ENCODE measurements at regions not wholly inside any gene's neighbourhood (a gene's known extent, or its start where the extent isn't known, plus 50 kb on each side); places are given as distances from the start of the nearest gene placed in this dataset.

DNA sequence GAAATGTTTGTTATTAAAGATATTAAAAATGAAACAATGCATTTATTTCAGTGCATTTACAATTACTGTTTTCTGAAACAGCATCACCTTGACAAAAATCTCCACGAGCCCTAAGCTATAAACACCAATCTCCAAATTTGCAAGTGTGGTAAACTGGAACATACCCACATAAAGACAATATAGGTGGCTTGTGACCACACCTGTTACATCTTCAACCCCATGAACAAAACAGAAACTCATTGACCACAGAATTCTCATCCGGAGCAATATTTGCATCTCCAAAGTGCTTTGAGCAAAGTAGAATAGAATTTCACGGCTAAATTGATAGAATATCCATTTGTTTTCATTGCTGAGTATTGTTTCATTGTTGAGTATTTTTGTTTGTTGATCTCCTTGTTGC, 375.2 kb upstream of the FLRT2 start:
- Histone ChIP-seq H3K36me3 (ENCODE audit: low read depth) (no peaks in the 10 kb centered on the region), H3K9me3 (ENCODE audit: severe bottlenecking) (no peaks in the 10 kb centered on the region), H3K27ac (ENCODE audit: poor library complexity, severe bottlenecking) (no peak overlapping the region), H3K27me3 (ENCODE audit: insufficient read depth, poor library complexity, severe bottlenecking) (peaks cover 4% of the 10 kb centered on the region), H3K4me1 (ENCODE audit: insufficient read depth, poor library complexity, severe bottlenecking) (no peaks in the 10 kb centered on the region), H3K4me3 (ENCODE audit: severe bottlenecking) (no peak overlapping the region)
- ATAC-seq (ENCODE audit: low read depth) (no peak), DNase-seq (ENCODE audit: low spot score) (no peak)
- TF ChIP-seq, protein P1, sequence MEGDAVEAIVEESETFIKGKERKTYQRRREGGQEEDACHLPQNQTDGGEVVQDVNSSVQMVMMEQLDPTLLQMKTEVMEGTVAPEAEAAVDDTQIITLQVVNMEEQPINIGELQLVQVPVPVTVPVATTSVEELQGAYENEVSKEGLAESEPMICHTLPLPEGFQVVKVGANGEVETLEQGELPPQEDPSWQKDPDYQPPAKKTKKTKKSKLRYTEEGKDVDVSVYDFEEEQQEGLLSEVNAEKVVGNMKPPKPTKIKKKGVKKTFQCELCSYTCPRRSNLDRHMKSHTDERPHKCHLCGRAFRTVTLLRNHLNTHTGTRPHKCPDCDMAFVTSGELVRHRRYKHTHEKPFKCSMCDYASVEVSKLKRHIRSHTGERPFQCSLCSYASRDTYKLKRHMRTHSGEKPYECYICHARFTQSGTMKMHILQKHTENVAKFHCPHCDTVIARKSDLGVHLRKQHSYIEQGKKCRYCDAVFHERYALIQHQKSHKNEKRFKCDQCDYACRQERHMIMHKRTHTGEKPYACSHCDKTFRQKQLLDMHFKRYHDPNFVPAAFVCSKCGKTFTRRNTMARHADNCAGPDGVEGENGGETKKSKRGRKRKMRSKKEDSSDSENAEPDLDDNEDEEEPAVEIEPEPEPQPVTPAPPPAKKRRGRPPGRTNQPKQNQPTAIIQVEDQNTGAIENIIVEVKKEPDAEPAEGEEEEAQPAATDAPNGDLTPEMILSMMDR (IDR thresholded peaks at IDR 0.05; ENCODE audit: poor library complexity, severe bottlenecking) = no peak

- Histone ChIP-seq H3K36me3 (ENCODE audit: low read depth) (no peaks in the 10 kb centered on the region), H3K27me3 (ENCODE audit: insufficient read depth, poor library complexity, severe bottlenecking) (peaks cover 6% of the 10 kb centered on the region), H3K27ac (ENCODE audit: poor library complexity, severe bottlenecking) (no peak overlapping the region), H3K4me3 (ENCODE audit: severe bottlenecking) (no peak overlapping the region), H3K9me3 (ENCODE audit: severe bottlenecking) (no peaks in the 10 kb centered on the region), H3K4me1 (ENCODE audit: insufficient read depth, poor library complexity, severe bottlenecking) (no peaks in the 10 kb centered on the region)
- no peak for DNase-seq (ENCODE audit: low spot score)
- no peak for ATAC-seq (ENCODE audit: low read depth)
- TF ChIP-seq, protein P1 (IDR thresholded peaks at IDR 0.05; ENCODE audit: poor library complexity, severe bottlenecking) = no peak
Observed at GRCh38 chr14:85156319-85156718, 373.6 kb upstream of the FLRT2 start.

- Histone ChIP-seq H3K27ac (ENCODE audit: poor library complexity, severe bottlenecking) (no peak overlapping the region), H3K36me3 (ENCODE audit: low read depth) (no peaks in the 10 kb centered on the region), H3K9me3 (ENCODE audit: severe bottlenecking) (no peaks in the 10 kb centered on the region), H3K4me1 (ENCODE audit: insufficient read depth, poor library complexity, severe bottlenecking) (no peaks in the 10 kb centered on the region), H3K4me3 (ENCODE audit: severe bottlenecking) (no peak overlapping the region), H3K27me3 (ENCODE audit: insufficient read depth, poor library complexity, severe bottlenecking) (peaks cover 6% of the 10 kb centered on the region)
- TF ChIP-seq, protein P1 (IDR thresholded peaks at IDR 0.05; ENCODE audit: poor library complexity, severe bottlenecking) = no peak
- ATAC-seq (ENCODE audit: low read depth) (no peak), DNase-seq (ENCODE audit: low spot score) (no peak)
Observed at GRCh38 chr14:85159726-85160125, 370.2 kb upstream of the FLRT2 start.

DNA sequence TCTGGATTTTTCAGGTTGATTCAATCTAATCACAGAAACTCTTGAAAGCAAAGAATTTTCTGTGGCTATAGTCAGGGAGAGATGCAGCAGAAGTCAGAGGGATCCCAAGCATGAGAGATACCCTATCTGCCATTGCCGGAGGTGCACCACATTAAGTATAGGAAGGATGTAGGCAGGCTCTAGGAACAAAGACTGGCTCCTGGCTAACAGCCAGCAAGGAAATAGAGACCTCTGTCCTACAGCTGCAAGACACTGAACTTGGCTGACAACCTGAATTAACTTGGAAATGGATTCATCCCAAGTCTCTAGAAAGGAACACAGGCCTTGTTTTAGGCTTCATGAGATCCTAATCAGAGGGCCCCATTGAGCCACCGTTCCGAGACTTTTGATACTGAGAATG, 364.9 kb upstream of the FLRT2 start:
- Histone ChIP-seq H3K36me3 (ENCODE audit: low read depth) (no peaks in the 10 kb centered on the region), H3K27ac (ENCODE audit: poor library complexity, severe bottlenecking) (no peak overlapping the region), H3K27me3 (ENCODE audit: insufficient read depth, poor library complexity, severe bottlenecking) (no peaks in the 10 kb centered on the region), H3K4me3 (ENCODE audit: severe bottlenecking) (no peak overlapping the region), H3K4me1 (ENCODE audit: insufficient read depth, poor library complexity, severe bottlenecking) (peaks cover 5% of the 10 kb centered on the region), H3K9me3 (ENCODE audit: severe bottlenecking) (no peaks in the 10 kb centered on the region)
- TF ChIP-seq, protein P1 (IDR thresholded peaks at IDR 0.05; ENCODE audit: poor library complexity, severe bottlenecking) = no peak
- ATAC-seq (ENCODE audit: low read depth) (no peak), DNase-seq (ENCODE audit: low spot score) (no peak)

- TF ChIP-seq, protein P1 (IDR thresholded peaks at IDR 0.05; ENCODE audit: poor library complexity, severe bottlenecking) = no peak
- peaks cover 5% of the 10 kb centered on the region for H3K4me1 ChIP-seq (ENCODE audit: insufficient read depth, poor library complexity, severe bottlenecking)
- DNase-seq (ENCODE audit: low spot score) (no peak), ATAC-seq (ENCODE audit: low read depth) (no peak)
- H3K4me3 ChIP-seq (ENCODE audit: severe bottlenecking) = no peak overlapping the region
- H3K27me3 ChIP-seq (ENCODE audit: insufficient read depth, poor library complexity, severe bottlenecking) = no peaks in the 10 kb centered on the region
- no peaks in the 10 kb centered on the region for H3K36me3 ChIP-seq (ENCODE audit: low read depth)
- no peak overlapping the region for H3K27ac ChIP-seq (ENCODE audit: poor library complexity, severe bottlenecking)
- no peaks in the 10 kb centered on the region for H3K9me3 ChIP-seq (ENCODE audit: severe bottlenecking)
Observed at GRCh38 chr14:85169381-85169780, 360.6 kb upstream of the FLRT2 start.

Measured in RWPE2 (cell line).